HepG2 (cell line): ENCODE measurements at regions not wholly inside any gene's neighbourhood (a gene's known extent, or its start where the extent isn't known, plus 50 kb on each side); places are given as distances from the start of the nearest gene placed in this dataset.

Source experiments
- ATF5 ChIP-seq: sonication (generic); formaldehyde crosslinking; IDR thresholded peaks from 2 replicates; pipeline ENCODE4 v1.4.0; 2020; ENCODE audit warnings: mild to moderate bottlenecking, low read depth, missing genetic modification reagents
- ATF6 ChIP-seq: sonication (generic); formaldehyde crosslinking; conservative IDR thresholded peaks from 2 replicates; pipeline ENCODE4 v1.4.0; 2020; ENCODE audit warnings: missing genetic modification reagents
- BCLAF1 ChIP-seq: fragments of 450-650 bp; IDR thresholded peaks from 2 replicates; pipeline ENCODE4 v1.6.1; 2017; ENCODE audit warnings: mild to moderate bottlenecking
- BRCA1 ChIP-seq: sonication (generic); formaldehyde crosslinking; IDR thresholded peaks from 2 replicates; pipeline ENCODE4 v1.4.0; 2020; ENCODE audit warnings: missing genetic modification reagents
- FOSL2 ChIP-seq: sonication (generic); formaldehyde crosslinking; IDR thresholded peaks from 2 replicates; pipeline ENCODE4 v1.4.0; 2020; ENCODE audit warnings: missing genetic modification reagents
- GRHL1 ChIP-seq: sonication (generic); formaldehyde crosslinking; conservative IDR thresholded peaks from 2 replicates; pipeline ENCODE4 v1.8.0; 2022; ENCODE audit warnings: missing genetic modification reagents
- HDAC1 ChIP-seq: sonication (generic); formaldehyde crosslinking; IDR thresholded peaks from 2 replicates; pipeline ENCODE4 v1.5.1; 2020; ENCODE audit warnings: mild to moderate bottlenecking, missing genetic modification reagents
- HNF1B ChIP-seq: sonication (generic); formaldehyde crosslinking; IDR thresholded peaks from 2 replicates; pipeline ENCODE4 v1.5.1; 2020; ENCODE audit warnings: mild to moderate bottlenecking, moderate library complexity, missing genetic modification reagents
- HNRNPUL1 ChIP-seq: fragments of 200-400 bp; formaldehyde crosslinking; IDR thresholded peaks from 2 replicates; pipeline ENCODE4 v1.6.1; 2017; ENCODE audit warnings: low read depth, mild to moderate bottlenecking, low read length, moderate library complexity
- IRF2 ChIP-seq: IDR thresholded peaks from 2 replicates; pipeline ENCODE4 v1.6.1; 2018; ENCODE audit warnings: missing genetic modification reagents, missing compliant biosample characterization
- KDM6A ChIP-seq: IDR thresholded peaks from 2 replicates; pipeline ENCODE4 v1.6.1; 2016; ENCODE audit warnings: low read depth
- PREB ChIP-seq: sonication (generic); formaldehyde crosslinking; IDR thresholded peaks from 2 replicates; pipeline ENCODE4 v1.4.0; 2020; ENCODE audit warnings: missing genetic modification reagents
- STAG1 ChIP-seq: sonication (generic); formaldehyde crosslinking; IDR thresholded peaks from 2 replicates; pipeline ENCODE4 v1.4.0; 2020; ENCODE audit warnings: missing genetic modification reagents
- ZFP91 ChIP-seq: sonication (generic); formaldehyde crosslinking; IDR thresholded peaks from 2 replicates; pipeline ENCODE4 v1.9.0; 2022; ENCODE audit warnings: missing genetic modification reagents, mild to moderate bottlenecking, borderline replicate concordance
- ZFX ChIP-seq: sonication (generic); formaldehyde crosslinking; IDR thresholded peaks from 2 replicates; pipeline ENCODE4 v1.4.0; 2020; ENCODE audit warnings: mild to moderate bottlenecking, low read depth, missing genetic modification reagents, moderate library complexity
- ZNF354B ChIP-seq: sonication (generic); formaldehyde crosslinking; IDR thresholded peaks from 2 replicates; pipeline ENCODE4 v1.8.0; 2022; ENCODE audit warnings: mild to moderate bottlenecking, missing genetic modification reagents
- ZNF75D ChIP-seq: sonication (generic); formaldehyde crosslinking; IDR thresholded peaks from 2 replicates; pipeline ENCODE4 v1.8.1; 2023; ENCODE audit warnings: missing genetic modification reagents, mild to moderate bottlenecking, borderline replicate concordance

GRCh38 chr17:27381007-27381501 lies 75.2 kb upstream of the KSR1 start (continued):
- TF ChIP-seq ZFX (CRISPR knock-in tag) (peak; percentile 57), HDAC1 (CRISPR knock-in tag) (peak; percentile 63), IRF2 (CRISPR knock-in tag) (peak; percentile 54), FOSL2 (CRISPR knock-in tag) (peak; percentile 70), KDM6A (CRISPR knock-in tag) (no peak), BRCA1 (CRISPR knock-in tag) (no peak), PREB (CRISPR knock-in tag) (0 out of 2 replicates have a peak, but pooled peaks have one; percentile 13), HNF1B (CRISPR knock-in tag) (peak; percentile 64), ATF6 (no peak), ZNF354B (CRISPR knock-in tag) (no peak), ATF5 (CRISPR knock-in tag) (no peak), ZNF75D (no peak), ZFP91 (peak; percentile 74), STAG1 (CRISPR knock-in tag) (peak; percentile 81), BCLAF1 (no peak), GRHL1 (CRISPR knock-in tag) (no peak), HNRNPUL1 (no peak)
